GM19468 (cell line): ENCODE measurements at regions not wholly inside any gene's neighbourhood (a gene's known extent, or its start where the extent isn't known, plus 50 kb on each side); places are given as distances from the start of the nearest gene placed in this dataset.
"Not testable (repeated sequence)": the region's sequence is repeated elsewhere in the genome, so short reads cannot be mapped to it uniquely, and the experiment has no call there.

Source experiments
- ATAC-seq: cut with Tn5 transposase; IDR thresholded peaks from one replicate; pipeline ENCODE4 v1.9.1; 2021; ENCODE audit warnings: mild to moderate bottlenecking, moderate library complexity, moderate number of reproducible peaks; ENCODE audit not compliant: unreplicated experiment; ENCODE audit errors: extremely low read depth

GRCh38 chr10:6787718-6788117, 207.6 kb upstream of the PRKCQ start:
- ATAC-seq: no peak

GRCh38 chr10:6787091-6787490, 207.0 kb upstream of the PRKCQ start:
- ATAC-seq: no peak

GRCh38 chr10:6786579-6787031, 206.5 kb upstream of the PRKCQ start:
- no peak for ATAC-seq

GRCh38 chr10:6784429-6784828, 204.4 kb upstream of the PRKCQ start:
- not testable (repeated sequence) for ATAC-seq

GRCh38 chr10:6783471-6783870, 203.4 kb upstream of the PRKCQ start:
- ATAC-seq: no peak

- no peak for ATAC-seq
Measured at GRCh38 chr10:6782378-6782777, 202.3 kb upstream of the PRKCQ start.

- ATAC-seq: no peak
Measured at GRCh38 chr10:6781133-6781770, 201.2 kb upstream of the PRKCQ start.

GRCh38 chr10:6780008-6780677, 200.1 kb upstream of the PRKCQ start:
- ATAC-seq: no peak

- ATAC-seq: no peak
Measured at GRCh38 chr10:6778992-6779701, 199.1 kb upstream of the PRKCQ start.

GRCh38 chr10:6776170-6776569, 196.1 kb upstream of the PRKCQ start:
- no peak for ATAC-seq

GRCh38 chr10:6774406-6774805, 194.3 kb upstream of the PRKCQ start:
- ATAC-seq: no peak

- ATAC-seq: no peak
Measured at GRCh38 chr10:6771331-6771730, 191.3 kb upstream of the PRKCQ start.

- ATAC-seq: no peak
Measured at GRCh38 chr10:6770846-6771245, 190.8 kb upstream of the PRKCQ start.

- ATAC-seq: no peak
Measured at GRCh38 chr10:6769704-6770417, 189.8 kb upstream of the PRKCQ start.

- no peak for ATAC-seq
Measured at GRCh38 chr10:6766131-6766801, 186.2 kb upstream of the PRKCQ start.

GRCh38 chr10:6763423-6763822, 183.3 kb upstream of the PRKCQ start:
- ATAC-seq: no peak

- no peak for ATAC-seq
Measured at GRCh38 chr10:6763001-6763400, 182.9 kb upstream of the PRKCQ start.

GRCh38 chr10:6759961-6760360, 179.9 kb upstream of the PRKCQ start:
- ATAC-seq: no peak

GRCh38 chr10:6757158-6757557, 177.1 kb upstream of the PRKCQ start:
- no peak for ATAC-seq

- ATAC-seq: no peak
Measured at GRCh38 chr10:6756716-6757115, 176.6 kb upstream of the PRKCQ start.
